LNCaP clone FGC (cell line): ENCODE measurements at regions not wholly inside any gene's neighbourhood (a gene's known extent, or its start where the extent isn't known, plus 50 kb on each side); places are given as distances from the start of the nearest gene placed in this dataset.
"Not testable (repeated sequence)": the region's sequence is repeated elsewhere in the genome, so short reads cannot be mapped to it uniquely, and the experiment has no call there.

Experiments used
- DNase-seq: peaks from one replicate; pipeline ENCODE4 v3.0.0-alpha.2; 2011; ENCODE audit warnings: low read depth
- H3K4me3 ChIP-seq: 2 replicates; pipeline ENCODE4 v1.5.1; 2011; ENCODE audit warnings: mild to moderate bottlenecking, low read depth, low read length, control low read depth
- CTCF ChIP-seq: IDR thresholded peaks from 2 replicates; pipeline ENCODE4 v1.5.1; 2012; ENCODE audit warnings: mild to moderate bottlenecking; ENCODE audit not compliant: control insufficient read depth, insufficient read depth; ENCODE audit errors: extremely low read depth

DNA sequence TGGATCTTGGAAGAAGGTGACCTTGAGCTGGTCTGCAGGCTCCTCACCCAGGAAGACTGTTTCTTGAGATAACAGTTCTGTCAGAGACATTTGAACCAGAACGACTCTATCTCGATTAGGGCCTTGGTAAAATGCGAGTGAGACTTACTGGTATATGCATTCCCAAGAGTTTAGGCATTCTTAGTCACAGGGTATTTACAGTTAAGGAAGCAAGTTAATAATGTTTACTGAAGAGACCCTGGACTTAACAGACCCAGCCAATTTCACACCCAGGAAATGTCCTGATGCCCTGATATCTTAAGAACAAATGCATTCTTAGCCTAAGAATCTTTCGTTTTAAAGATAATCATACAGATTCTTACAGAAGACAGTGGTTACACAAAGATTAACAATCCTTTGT, 1867.2 kb upstream of the C9orf72 start:
- DNase-seq: no peak
- no peak for TF ChIP-seq CTCF
- H3K4me3 ChIP-seq: no peak overlapping the region

DNA sequence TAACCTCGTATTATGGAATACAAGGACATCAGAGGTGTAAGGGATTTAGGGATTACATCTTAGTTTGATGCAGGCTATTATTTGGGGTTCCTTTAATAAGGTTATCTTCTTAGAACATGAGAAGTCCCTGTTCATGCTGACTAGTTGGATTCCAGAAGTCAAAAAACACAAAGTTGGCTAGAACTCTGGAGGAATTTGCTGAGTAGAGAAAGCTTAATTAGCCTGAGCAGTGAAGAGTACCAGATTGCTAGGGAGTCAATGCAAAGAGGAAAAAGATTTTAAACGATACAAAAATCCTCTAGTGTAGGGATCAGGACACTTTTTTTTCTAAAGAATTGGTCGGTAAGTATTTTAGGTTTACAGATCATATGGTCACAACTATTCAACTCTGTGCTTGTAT, 1872.5 kb upstream of the C9orf72 start:
- TF ChIP-seq CTCF: no peak
- no peak for DNase-seq
- H3K4me3 ChIP-seq: no peak overlapping the region

DNA sequence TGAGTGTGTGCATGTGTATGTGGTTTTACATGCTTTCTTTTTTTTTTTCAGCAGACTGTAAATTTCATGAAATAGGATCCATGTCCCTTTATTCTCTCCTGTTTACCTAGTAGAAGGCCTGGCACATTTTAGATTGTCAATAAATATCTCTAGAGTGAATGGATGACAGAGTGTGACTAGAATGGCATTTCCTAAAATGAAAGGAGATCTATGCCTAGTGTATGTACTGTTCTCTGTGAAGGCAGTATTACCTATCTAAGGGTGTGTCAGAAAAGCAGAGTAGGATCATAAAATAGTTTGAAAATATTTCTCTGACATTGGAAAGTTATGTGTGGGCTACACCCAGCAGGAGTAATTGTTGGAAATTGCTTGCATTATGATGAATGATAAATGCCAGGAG, 1876.0 kb upstream of the C9orf72 start:
- no peak for DNase-seq
- no peak overlapping the region for H3K4me3 ChIP-seq
- TF ChIP-seq CTCF: no peak

GRCh38 chr9:29450343-29450875, 1877.1 kb upstream of the C9orf72 start:
- DNase-seq, H3K4me3 ChIP-seq: not testable (repeated sequence)

GRCh38 chr9:29456940-29457339, 1883.7 kb upstream of the C9orf72 start:
- TF ChIP-seq CTCF: no peak
- H3K4me3 ChIP-seq: no peak overlapping the region
- no peak for DNase-seq

DNA sequence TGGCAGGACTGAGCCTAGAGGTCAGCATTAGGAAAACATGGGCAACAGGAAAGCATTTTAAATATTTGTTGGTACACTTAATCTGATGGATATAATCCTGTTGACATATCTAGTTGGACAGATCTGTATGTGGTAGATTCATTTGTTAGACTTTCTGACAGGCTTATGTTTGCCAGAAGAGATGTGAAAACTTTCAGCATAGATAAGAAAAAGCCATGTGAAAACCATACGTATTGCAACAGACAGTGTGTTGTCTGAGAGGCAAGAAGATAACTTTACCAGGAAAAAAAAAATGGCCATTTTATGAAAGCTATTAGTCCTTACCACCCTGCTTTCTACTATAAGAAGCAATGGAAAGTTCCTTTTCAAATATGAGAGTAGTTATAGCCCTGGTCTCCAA, 1902.2 kb upstream of the C9orf72 start:
- TF ChIP-seq CTCF: no peak
- H3K4me3 ChIP-seq: no peak overlapping the region
- no peak for DNase-seq

DNA sequence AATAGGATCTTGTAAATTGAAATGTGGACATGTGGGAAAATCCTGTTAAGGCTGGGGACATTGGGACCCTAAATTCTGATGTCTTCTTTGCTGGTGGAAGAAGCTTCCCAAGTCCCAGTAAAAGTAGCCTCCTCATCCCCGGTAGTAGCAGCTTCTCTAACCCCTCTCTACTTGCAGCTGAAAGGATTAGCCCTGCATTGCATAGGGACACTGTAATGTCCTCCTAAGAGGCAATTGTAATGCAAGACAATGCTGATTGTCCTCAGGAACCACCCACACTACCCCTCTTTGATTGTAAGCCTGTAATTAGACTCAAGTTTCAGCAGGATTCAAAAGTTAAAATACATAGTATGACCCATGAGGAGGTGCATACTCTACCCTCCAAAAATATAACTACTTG, 1938.4 kb upstream of the C9orf72 start:
- no peak for DNase-seq
- no peak for TF ChIP-seq CTCF
- H3K4me3 ChIP-seq: no peak overlapping the region
